ENCODE measurements at regions not wholly inside any gene's neighbourhood (a gene's known extent, or its start where the extent isn't known, plus 50 kb on each side); places are given as distances from the start of the nearest gene placed in this dataset.

DNA sequence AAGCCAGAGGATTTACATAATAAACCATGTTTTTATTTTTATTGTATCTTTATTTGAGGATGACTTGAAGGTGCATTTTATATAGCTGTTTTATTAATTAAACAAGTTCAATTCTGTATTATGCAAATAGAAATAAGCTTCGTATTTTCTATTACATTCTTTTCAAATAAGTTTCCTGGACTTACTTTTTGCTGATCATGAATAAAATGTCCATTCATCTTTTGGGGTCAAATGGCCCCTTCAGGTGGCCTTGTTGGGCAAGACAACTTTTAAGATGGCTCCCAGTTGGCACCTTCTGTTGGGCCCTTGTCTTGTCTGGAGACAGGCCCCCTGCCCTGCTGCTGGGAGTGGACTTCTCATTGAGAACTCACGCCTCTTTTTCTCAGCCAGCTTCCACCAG lies 654.6 kb upstream of the NOX3 start:
- no peak for DNase-seq

- DNase-seq, result no peak
Observed at GRCh38 chr6:156109713-156110112, 654.1 kb upstream of the NOX3 start.

GRCh38 chr6:156107624-156108101 lies 652.0 kb upstream of the NOX3 start:
- no peak for DNase-seq

DNA sequence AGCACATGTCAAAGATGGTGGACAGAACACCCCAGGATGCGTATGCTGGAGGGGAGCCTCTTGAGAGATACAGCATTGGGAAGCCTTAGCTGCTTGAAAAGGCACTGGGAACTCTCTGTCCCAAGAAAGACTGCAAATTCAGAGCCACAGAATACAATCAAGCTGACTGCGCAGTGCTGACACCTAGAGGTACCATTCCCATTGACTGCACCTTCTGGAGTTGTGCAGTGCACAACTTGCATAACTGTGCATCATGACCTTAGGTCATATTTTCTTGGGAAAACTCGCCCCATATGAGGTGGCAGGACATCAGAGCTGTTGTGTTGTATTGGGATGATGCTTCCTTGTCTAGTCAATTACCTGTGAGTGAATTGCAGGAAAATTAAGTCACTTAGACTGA lies 646.5 kb upstream of the NOX3 start:
- DNase-seq, result peak in 1 of 2 experiments; percentile 2

DNA sequence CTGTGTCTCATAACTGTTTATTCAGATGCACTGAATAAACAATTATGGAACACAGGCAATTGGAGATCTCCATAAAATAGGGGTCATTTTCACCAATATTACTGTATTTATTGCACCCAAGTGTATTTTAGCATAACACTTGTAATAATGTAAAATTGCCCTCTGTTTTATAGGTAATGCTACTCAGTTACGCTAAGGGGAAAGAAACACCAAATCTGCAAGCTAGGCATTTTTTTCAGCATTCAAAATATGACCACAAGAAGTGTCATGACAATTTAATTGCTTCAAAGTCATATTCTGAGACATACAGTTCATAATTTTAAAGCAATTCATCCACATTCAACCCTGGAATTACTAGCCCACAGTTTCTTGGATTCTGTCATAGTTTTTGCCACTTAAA lies 643.2 kb upstream of the NOX3 start:
- DNase-seq, result no peak

DNA sequence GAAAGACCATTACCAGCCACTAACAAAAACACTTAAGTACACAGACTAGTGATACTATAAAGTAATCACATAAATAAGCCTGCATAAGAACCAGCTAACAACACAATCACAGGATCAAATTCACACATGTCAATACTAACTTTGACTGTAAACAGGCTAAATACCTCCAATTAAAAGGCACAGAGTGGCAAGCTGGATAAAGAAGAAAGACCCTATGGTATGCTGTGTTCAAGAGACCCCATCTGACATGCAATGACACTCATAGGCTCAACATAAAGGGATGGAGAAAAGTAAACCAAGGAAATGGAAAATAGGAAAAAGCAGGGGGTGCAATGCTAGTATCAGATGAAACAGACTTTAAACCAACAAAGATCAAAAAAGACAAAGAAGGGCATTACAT lies 631.8 kb upstream of the NOX3 start:
- DNase-seq, result no peak

DNA sequence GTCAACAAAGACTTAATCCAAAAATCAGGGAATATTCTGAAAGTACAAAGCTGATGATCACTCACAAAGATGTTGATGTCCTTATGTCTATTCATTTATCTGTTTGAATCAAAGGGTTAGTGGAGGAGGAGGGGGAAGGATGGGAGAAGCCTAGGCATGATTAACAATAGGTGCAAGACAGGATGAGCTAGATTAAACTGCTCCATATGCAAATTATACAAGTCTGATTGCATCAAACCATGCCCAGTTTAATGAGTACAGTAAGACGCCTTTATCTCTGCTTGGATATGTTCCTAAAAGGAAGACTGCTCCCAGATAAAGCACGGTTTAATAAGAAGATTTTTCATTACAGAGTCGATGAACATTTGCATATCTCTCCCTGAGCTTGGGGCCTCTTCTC lies 626.4 kb upstream of the NOX3 start:
- no peak for DNase-seq

DNA sequence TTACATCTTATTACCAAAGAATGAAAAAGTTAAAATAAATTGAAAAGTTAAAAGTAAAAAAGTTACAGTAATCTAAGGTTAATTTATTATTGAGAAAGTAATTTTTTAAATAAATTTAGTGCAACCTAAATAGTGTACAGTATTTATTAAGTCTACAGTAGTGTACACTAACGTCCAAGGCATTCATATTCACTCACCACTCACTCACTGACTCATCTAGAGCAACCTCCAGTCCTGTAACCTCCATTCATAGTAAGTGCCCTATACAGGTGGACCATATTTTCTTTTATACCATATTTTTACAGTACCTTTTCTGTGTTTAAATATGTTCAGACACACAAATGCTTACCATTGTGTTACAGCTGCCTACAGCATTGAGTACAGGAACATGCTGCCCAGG lies 624.7 kb upstream of the NOX3 start:
- DNase-seq, result no peak

GRCh38 chr6:156068881-156069280 lies 613.2 kb upstream of the NOX3 start:
- DNase-seq, result no peak

DNA sequence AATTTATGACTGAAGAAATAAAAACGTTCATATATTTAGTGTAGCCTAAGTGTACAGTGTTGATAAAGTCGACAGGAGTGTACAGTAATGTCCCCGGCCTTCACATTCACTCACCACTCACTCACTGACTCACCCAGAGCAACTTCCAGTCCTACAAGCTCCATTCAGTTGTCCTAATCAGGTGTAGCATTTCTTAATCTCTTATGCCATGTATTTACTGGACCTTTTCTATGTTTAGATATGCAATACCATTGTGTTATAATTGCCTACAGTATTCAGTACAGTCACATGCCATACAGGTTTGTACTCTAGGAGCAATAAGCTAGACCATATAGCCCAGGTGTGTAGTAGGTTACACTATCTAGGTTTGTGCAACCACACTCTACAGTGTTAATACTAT lies 610.2 kb upstream of the NOX3 start:
- no peak for DNase-seq

- no peak for DNase-seq
Observed at GRCh38 chr6:156062091-156062563, 606.5 kb upstream of the NOX3 start.

GRCh38 chr6:156061465-156061864 lies 605.8 kb upstream of the NOX3 start:
- DNase-seq, result no peak

- no peak for DNase-seq
Observed at GRCh38 chr6:156060013-156060412, 604.4 kb upstream of the NOX3 start.

- DNase-seq, result no peak
Observed at GRCh38 chr6:156058356-156058755, 602.7 kb upstream of the NOX3 start.

GRCh38 chr6:156057869-156058268 lies 602.2 kb upstream of the NOX3 start:
- no peak for DNase-seq

DNA sequence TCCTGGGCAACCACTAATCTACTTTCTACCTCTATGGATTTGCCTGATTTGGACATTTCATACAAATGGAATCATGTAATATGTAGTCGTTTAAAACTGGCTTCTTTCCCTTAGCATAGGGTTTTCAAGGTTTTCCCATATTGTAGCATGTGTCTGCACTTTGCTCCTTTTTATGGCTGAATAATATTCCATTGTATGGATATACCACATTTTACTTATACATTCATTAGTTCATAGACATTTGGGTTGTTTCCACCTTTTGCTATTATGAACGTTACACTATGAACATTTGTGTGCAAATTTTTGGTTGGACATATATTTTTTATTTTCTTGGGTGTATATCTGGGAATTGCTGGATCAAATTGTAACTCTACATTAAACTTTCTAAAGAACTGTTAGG lies 600.4 kb upstream of the NOX3 start:
- DNase-seq, result no peak

DNA sequence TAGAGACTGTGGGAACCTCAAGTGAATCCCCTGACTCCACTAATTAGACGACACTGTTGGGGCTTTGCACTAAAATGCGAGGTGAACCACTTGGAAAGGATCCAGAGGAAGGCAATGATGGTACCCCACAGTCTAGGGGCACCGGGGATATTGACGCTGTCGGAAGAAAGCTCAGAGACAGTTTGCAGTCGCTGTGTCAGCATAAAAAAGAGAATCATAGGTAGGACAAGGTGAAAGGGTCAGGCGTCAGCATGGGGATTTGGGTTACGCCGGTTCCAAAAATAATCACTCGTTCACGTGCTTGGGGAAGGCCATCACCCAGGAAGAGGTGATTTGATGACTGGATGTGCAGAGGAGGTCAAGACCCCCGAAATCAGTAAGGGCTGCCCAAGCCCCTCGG lies 598.0 kb upstream of the NOX3 start:
- DNase-seq, result no peak

GRCh38 chr6:156046841-156047449 lies 591.3 kb upstream of the NOX3 start:
- no peak for DNase-seq

GRCh38 chr6:156046268-156046665 lies 590.6 kb upstream of the NOX3 start:
- no peak for DNase-seq

GRCh38 chr6:156045401-156046267 lies 590.0 kb upstream of the NOX3 start:
- no peak for DNase-seq

- DNase-seq, result no peak
Observed at GRCh38 chr6:156033598-156033997, 578.0 kb upstream of the NOX3 start.

- no peak for DNase-seq
Observed at GRCh38 chr6:156031516-156031915, 575.9 kb upstream of the NOX3 start.

DNA sequence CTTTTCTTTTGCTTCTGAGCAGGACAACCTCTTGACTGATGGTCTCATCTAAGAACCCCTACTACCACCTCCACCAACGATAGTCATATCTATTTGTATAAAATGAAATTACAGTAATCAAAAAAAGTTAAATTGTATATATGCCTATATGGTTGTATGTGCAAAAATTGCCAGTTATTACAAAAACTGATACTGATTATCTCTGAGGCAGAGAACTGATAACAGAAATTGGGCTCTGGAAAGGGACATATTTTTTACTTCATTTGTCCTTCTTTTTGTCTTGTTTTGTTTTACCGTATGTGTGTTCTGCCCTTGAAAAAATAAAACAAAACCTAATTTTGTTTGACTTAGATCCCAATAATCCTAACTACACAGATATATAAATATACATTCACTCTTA lies 574.4 kb upstream of the NOX3 start:
- DNase-seq, result no peak

- no peak for DNase-seq
Observed at GRCh38 chr6:156029286-156029985, 573.8 kb upstream of the NOX3 start.

Data from SW 1271 (cell line).